GM13977 (cell line): ENCODE measurements at regions not wholly inside any gene's neighbourhood (a gene's known extent, or its start where the extent isn't known, plus 50 kb on each side); places are given as distances from the start of the nearest gene placed in this dataset.

Experiments
- DNase-seq: peaks from one replicate; pipeline ENCODE4 v3.0.0; 2012; ENCODE audit warnings: low spot score
- CTCF ChIP-seq: IDR thresholded peaks from 2 replicates; pipeline ENCODE4 v1.5.1; 2012; ENCODE audit warnings: mild to moderate bottlenecking, control low read depth; ENCODE audit not compliant: insufficient read depth; ENCODE audit errors: extremely low read depth, missing control alignments
- in situ Hi-C: fragments of 300-500 bp; cut with MboI; formaldehyde crosslinking; loops from one replicate; pipeline ENCODE4 v1.12.0; 2022; ENCODE audit warnings: low sequenced_read_pairs, low pct_unique_long_range_greater_than_20kb, mixed read lengths, inconsistent platforms; ENCODE audit not compliant: unreplicated experiment

DNA sequence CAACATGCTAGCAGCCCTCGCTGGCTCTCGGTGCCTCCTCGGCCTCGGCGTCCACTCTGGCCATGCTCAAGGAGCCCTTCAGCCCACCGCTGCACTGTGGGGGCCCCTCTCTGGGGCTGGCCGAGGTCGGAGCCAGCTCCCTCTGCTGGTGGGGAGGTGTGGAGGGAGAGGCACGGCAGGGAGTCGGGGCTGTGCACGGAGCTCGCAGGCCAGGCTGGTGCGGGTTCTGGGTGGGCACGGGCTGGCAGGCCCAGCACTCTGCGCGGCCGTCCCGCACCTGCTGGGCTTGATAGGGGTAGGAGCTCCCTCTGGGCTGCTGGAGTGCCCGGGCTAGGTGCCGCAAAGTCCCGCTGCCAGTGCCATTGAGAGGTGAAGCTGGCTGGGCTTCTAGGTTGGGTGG is 251.0 kb downstream of the SQOR start:
- TF ChIP-seq CTCF, result no peak
- no peak for DNase-seq
- in situ Hi-C loops, result no loop called here

GRCh38 chr15:45891766-45892165 is 256.9 kb downstream of the SQOR start:
- no peak for TF ChIP-seq CTCF
- DNase-seq, result no peak
- in situ Hi-C loops, result no loop called here

GRCh38 chr15:45892182-45892581 is 257.4 kb downstream of the SQOR start:
- in situ Hi-C loops, result no loop called here
- no peak for TF ChIP-seq CTCF
- DNase-seq, result no peak

DNA sequence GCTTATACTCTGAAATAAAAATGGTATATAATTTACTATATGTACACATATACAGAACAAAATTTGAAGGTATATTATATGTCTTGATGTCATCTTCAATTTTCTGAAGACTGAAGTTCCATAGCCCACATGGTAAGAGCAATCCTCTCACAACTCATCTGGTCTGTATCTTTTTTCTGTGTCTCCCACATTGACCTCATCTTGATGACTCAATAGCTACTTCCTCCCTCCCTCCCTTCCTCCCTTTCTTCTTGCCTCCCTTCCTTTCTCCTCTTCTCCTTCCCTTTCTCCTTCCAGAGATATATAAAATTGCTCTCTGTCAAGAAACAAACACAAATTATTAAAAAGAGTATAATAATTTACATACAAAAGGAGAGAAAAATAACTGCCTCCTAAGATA is 268.5 kb downstream of the SQOR start:
- DNase-seq, result no peak
- in situ Hi-C loops, result no loop called here
- TF ChIP-seq CTCF, result no peak

- no peak for TF ChIP-seq CTCF
Measured at GRCh38 chr15:45904019-45904418, 269.2 kb downstream of the SQOR start.

GRCh38 chr15:45906230-45906629 is 271.4 kb downstream of the SQOR start:
- in situ Hi-C loops, result no loop called here
- no peak for TF ChIP-seq CTCF
- DNase-seq, result no peak

More at GRCh38 chr15:45904019-45904418, 269.2 kb downstream of the SQOR start:
- in situ Hi-C loops, result no loop called here
- no peak for DNase-seq

- no peak for TF ChIP-seq CTCF
- in situ Hi-C loops, result no loop called here
- DNase-seq, result no peak
Measured at GRCh38 chr15:45910671-45911070, 275.8 kb downstream of the SQOR start.
